HG02884 (cell line): ENCODE measurements at regions not wholly inside any gene's neighbourhood (a gene's known extent, or its start where the extent isn't known, plus 50 kb on each side); places are given as distances from the start of the nearest gene placed in this dataset.
"Not testable (repeated sequence)": the region's sequence is repeated elsewhere in the genome, so short reads cannot be mapped to it uniquely, and the experiment has no call there.

ENCODE experiments used
- ATAC-seq: cut with Tn5 transposase; IDR thresholded peaks from one replicate; pipeline ENCODE4 v1.9.1; 2021; ENCODE audit warnings: mild to moderate bottlenecking, moderate library complexity; ENCODE audit not compliant: unreplicated experiment

- ATAC-seq, result no peak
These were observed 96.8 kb upstream of the DPT start for GRCh38 chr1:168825820-168826219.

GRCh38 chr1:168826269-168826668 is 97.3 kb upstream of the DPT start:
- no peak for ATAC-seq

- ATAC-seq, result no peak
These were observed 98.6 kb upstream of the DPT start for GRCh38 chr1:168827557-168827956.

- no peak for ATAC-seq
These were observed 100.9 kb upstream of the DPT start for GRCh38 chr1:168829876-168830275.

GRCh38 chr1:168830562-168830961 is 101.6 kb upstream of the DPT start:
- no peak for ATAC-seq

GRCh38 chr1:168832661-168833060 is 103.7 kb upstream of the DPT start:
- ATAC-seq, result no peak

- ATAC-seq, result no peak
These were observed 104.4 kb upstream of the DPT start for GRCh38 chr1:168833362-168833761.

GRCh38 chr1:168833801-168834224 is 104.8 kb upstream of the DPT start:
- ATAC-seq, result no peak

GRCh38 chr1:168834225-168834872 is 105.3 kb upstream of the DPT start:
- ATAC-seq, result no peak

- ATAC-seq, result no peak
These were observed 106.2 kb upstream of the DPT start for GRCh38 chr1:168835176-168835575.

- ATAC-seq, result no peak
These were observed 106.8 kb upstream of the DPT start for GRCh38 chr1:168835791-168836190.

- ATAC-seq, result no peak
These were observed 107.5 kb upstream of the DPT start for GRCh38 chr1:168836469-168836868.

GRCh38 chr1:168837230-168837629 is 108.2 kb upstream of the DPT start:
- ATAC-seq, result not testable (repeated sequence)

- no peak for ATAC-seq
These were observed 113.3 kb upstream of the DPT start for GRCh38 chr1:168842306-168842705.

GRCh38 chr1:168842916-168843315 is 113.9 kb upstream of the DPT start:
- ATAC-seq, result no peak

GRCh38 chr1:168843401-168843800 is 114.4 kb upstream of the DPT start:
- ATAC-seq, result no peak

- no peak for ATAC-seq
These were observed 114.9 kb upstream of the DPT start for GRCh38 chr1:168843950-168844349.

GRCh38 chr1:168845140-168845539 is 116.1 kb upstream of the DPT start:
- ATAC-seq, result no peak

GRCh38 chr1:168848051-168848450 is 119.0 kb upstream of the DPT start:
- no peak for ATAC-seq

- no peak for ATAC-seq
These were observed 132.5 kb upstream of the DPT start for GRCh38 chr1:168861421-168862004.

GRCh38 chr1:168863772-168864171 is 134.8 kb upstream of the DPT start:
- ATAC-seq, result no peak

GRCh38 chr1:168864266-168864665 is 135.3 kb upstream of the DPT start:
- no peak for ATAC-seq
